Fibroblast of pulmonary artery (primary cell): ENCODE measurements at regions not wholly inside any gene's neighbourhood (a gene's known extent, or its start where the extent isn't known, plus 50 kb on each side); places are given as distances from the start of the nearest gene placed in this dataset.
"Not testable (repeated sequence)": the region's sequence is repeated elsewhere in the genome, so short reads cannot be mapped to it uniquely, and the experiment has no call there.

ENCODE experiments used
- DNase-seq: peaks from one replicate; pipeline ENCODE4 v3.0.0-alpha.2; 2010; ENCODE audit warnings: low read depth
- H3K4me3 ChIP-seq: replicated peaks from 2 replicates; pipeline ENCODE4 v1.5.1; 2011; ENCODE audit warnings: low read depth, mild to moderate bottlenecking, control low read depth, low read length, moderate library complexity
- CTCF ChIP-seq: IDR thresholded peaks from 2 replicates; pipeline ENCODE4 v1.5.1; 2011; ENCODE audit warnings: mild to moderate bottlenecking, control low read depth, low read length, inconsistent platforms; ENCODE audit errors: missing control alignments

- no peak for TF ChIP-seq CTCF
Observed at GRCh38 chr3:188007897-188008296, 146.1 kb upstream of the LPP start.

DNA sequence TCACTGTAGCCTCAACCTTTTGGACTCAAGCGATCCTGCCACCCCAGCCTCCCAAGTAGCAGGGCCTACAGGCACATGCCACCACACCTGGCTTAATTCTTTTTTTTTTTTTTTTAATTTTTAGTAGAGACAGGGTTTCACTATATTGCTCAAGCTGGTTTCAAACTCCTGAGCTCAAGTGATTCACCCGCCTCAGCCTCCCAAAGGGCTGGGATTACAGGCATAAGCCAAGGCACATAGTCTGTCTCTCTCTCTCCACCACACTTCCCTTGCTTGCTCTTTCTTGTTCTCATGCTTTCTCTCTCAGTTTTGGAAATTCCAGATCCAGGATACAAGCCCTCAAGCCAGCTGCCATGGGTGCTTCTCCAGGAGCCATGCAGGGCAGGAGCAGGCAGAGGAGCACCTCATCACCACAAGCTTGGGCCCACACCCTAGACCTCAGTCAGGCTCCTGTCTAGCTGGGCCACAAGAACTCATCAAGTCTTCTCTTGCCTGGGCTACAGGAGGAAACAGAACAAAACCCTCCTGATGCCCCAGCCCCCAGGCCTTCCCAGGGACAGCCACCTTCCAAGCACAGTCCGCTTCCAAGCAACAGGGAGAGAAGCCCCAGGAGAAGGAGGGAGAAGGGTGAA, 145.3 kb upstream of the LPP start:
- no peak for TF ChIP-seq CTCF
- no peak for DNase-seq
- no peak overlapping the region for H3K4me3 ChIP-seq

More at GRCh38 chr3:188007897-188008296, 146.1 kb upstream of the LPP start:
- DNase-seq, result no peak
- H3K4me3 ChIP-seq, result no peak overlapping the region

DNA sequence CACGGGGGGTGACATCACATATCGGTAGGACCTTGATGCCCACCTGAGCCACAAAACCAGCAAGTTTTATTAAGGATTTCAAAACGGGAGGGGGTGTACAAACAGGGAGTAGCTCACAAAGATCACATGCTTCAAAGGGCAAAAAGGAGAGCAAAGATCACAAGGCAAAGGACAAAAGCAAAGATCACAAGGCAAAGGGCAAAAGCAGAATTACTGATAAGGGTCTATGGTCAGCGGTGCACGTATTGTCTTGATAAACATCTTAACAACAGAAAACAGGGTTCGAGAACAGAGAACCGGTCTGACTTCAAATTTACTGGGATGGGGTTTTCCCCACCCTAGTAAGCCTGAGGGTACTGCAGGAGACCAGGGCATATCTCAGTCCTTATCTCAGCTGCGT, 143.5 kb upstream of the LPP start:
- no peak for DNase-seq
- no peak for TF ChIP-seq CTCF
- H3K4me3 ChIP-seq, result no peak overlapping the region

GRCh38 chr3:188019727-188020126, 134.2 kb upstream of the LPP start:
- TF ChIP-seq CTCF, result no peak
- no peak overlapping the region for H3K4me3 ChIP-seq
- DNase-seq, result no peak

- TF ChIP-seq CTCF, result no peak
- H3K4me3 ChIP-seq, result no peak overlapping the region
- peak; percentile 61 for DNase-seq
Observed at GRCh38 chr3:188021041-188021440, 132.9 kb upstream of the LPP start.

DNA sequence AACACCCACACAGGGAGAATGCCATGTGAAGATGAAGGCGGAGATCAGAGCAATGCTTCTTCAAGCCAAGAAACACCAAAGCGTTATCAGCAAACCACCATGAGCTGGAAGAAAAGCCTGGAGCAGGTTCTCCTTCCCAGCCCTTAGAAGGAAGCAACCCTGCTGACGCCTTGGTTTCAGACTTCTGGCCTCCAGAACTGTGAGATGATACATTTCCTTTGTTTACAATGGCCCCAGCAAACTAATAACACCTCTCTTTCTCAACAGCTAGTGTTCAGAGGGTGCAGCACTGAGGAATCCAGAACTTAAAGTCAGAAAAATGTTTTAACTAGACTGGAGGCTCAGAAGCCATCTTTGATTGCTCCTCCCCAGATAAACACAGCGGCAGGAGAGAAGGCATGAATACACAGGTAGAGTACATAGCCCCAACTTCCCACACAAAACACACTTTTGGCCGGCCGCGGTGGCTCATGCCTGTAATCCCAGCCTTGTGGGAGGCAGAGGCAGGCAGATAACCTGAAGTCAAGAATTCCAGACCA, 132.4 kb upstream of the LPP start:
- H3K4me3 ChIP-seq, result no peak overlapping the region
- DNase-seq, result peak; percentile 89
- TF ChIP-seq CTCF, result no peak

- not testable (repeated sequence) for H3K4me3 ChIP-seq, DNase-seq
Observed at GRCh38 chr3:188022902-188023301, 131.1 kb upstream of the LPP start.
